ENCODE measurements at regions not wholly inside any gene's neighbourhood (a gene's known extent, or its start where the extent isn't known, plus 50 kb on each side); places are given as distances from the start of the nearest gene placed in this dataset.

DNA sequence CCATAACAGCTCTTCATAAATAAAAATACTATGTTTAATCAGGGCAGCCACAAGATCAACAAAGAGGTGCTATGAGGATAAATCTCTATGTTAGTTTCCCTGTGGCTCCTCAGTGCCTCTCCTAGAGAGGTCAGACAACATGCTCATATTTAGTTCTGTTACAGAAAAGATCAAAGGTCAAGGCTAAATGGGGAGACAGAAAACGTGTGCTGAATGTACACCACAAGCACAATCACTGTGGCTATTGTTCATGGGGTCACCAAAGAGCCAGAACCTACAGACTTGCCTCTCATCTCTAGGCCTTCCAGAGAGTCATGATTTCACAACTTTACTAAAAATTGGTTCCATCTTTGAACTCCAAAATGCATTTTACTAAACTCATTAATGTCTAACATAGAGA is 409.8 kb downstream of the HACE1 start (continued):
- TF ChIP-seq, protein P1, sequence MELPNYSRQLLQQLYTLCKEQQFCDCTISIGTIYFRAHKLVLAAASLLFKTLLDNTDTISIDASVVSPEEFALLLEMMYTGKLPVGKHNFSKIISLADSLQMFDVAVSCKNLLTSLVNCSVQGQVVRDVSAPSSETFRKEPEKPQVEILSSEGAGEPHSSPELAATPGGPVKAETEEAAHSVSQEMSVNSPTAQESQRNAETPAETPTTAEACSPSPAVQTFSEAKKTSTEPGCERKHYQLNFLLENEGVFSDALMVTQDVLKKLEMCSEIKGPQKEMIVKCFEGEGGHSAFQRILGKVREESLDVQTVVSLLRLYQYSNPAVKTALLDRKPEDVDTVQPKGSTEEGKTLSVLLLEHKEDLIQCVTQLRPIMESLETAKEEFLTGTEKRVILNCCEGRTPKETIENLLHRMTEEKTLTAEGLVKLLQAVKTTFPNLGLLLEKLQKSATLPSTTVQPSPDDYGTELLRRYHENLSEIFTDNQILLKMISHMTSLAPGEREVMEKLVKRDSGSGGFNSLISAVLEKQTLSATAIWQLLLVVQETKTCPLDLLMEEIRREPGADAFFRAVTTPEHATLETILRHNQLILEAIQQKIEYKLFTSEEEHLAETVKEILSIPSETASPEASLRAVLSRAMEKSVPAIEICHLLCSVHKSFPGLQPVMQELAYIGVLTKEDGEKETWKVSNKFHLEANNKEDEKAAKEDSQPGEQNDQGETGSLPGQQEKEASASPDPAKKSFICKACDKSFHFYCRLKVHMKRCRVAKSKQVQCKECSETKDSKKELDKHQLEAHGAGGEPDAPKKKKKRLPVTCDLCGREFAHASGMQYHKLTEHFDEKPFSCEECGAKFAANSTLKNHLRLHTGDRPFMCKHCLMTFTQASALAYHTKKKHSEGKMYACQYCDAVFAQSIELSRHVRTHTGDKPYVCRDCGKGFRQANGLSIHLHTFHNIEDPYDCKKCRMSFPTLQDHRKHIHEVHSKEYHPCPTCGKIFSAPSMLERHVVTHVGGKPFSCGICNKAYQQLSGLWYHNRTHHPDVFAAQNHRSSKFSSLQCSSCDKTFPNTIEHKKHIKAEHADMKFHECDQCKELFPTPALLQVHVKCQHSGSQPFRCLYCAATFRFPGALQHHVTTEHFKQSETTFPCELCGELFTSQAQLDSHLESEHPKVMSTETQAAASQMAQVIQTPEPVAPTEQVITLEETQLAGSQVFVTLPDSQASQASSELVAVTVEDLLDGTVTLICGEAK (IDR thresholded peaks at IDR 0.05), result no peak
- TF ChIP-seq, protein P1 (CRISPR knock-in tag; IDR thresholded peaks at IDR 0.05), result no peak
- TF ChIP-seq NR2F1 (CRISPR knock-in tag; IDR thresholded peaks at IDR 0.05) (peak; percentile 26 to 40; a peak in 1 of 4 replicates), ZNF644 (CRISPR knock-in tag; IDR thresholded peaks at IDR 0.05; ENCODE audit: low read depth) (0 out of 2 replicates have a peak, but pooled peaks have one; percentile 24), MAFK (conservative IDR thresholded peaks at IDR 0.05 in 1 of 2, IDR thresholded peaks at IDR 0.05 in 1 of 2; ENCODE audit: low read length in 2 of 2) (no peak), ZNF816 (CRISPR knock-in tag; IDR thresholded peaks at IDR 0.05; ENCODE audit: borderline replicate concordance) (no peak), LCORL (IDR thresholded peaks at IDR 0.05) (no peak), LCORL (CRISPR knock-in tag; IDR thresholded peaks at IDR 0.05) (no peak), ZFP82 (CRISPR knock-in tag; IDR thresholded peaks at IDR 0.05; ENCODE audit: borderline replicate concordance) (no peak), MZF1 (CRISPR knock-in tag; IDR thresholded peaks at IDR 0.05; ENCODE audit: borderline replicate concordance) (no peak)
- TF ChIP-seq, protein P2, sequence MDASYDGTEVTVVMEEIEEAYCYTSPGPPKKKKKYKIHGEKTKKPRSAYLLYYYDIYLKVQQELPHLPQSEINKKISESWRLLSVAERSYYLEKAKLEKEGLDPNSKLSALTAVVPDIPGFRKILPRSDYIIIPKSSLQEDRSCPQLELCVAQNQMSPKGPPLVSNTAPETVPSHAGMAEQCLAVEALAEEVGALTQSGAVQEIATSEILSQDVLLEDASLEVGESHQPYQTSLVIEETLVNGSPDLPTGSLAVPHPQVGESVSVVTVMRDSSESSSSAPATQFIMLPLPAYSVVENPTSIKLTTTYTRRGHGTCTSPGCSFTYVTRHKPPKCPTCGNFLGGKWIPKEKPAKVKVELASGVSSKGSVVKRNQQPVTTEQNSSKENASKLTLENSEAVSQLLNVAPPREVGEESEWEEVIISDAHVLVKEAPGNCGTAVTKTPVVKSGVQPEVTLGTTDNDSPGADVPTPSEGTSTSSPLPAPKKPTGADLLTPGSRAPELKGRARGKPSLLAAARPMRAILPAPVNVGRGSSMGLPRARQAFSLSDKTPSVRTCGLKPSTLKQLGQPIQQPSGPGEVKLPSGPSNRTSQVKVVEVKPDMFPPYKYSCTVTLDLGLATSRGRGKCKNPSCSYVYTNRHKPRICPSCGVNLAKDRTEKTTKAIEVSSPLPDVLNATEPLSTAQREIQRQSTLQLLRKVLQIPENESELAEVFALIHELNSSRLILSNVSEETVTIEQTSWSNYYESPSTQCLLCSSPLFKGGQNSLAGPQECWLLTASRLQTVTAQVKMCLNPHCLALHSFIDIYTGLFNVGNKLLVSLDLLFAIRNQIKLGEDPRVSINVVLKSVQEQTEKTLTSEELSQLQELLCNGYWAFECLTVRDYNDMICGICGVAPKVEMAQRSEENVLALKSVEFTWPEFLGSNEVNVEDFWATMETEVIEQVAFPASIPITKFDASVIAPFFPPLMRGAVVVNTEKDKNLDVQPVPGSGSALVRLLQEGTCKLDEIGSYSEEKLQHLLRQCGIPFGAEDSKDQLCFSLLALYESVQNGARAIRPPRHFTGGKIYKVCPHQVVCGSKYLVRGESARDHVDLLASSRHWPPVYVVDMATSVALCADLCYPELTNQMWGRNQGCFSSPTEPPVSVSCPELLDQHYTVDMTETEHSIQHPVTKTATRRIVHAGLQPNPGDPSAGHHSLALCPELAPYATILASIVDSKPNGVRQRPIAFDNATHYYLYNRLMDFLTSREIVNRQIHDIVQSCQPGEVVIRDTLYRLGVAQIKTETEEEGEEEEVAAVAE (CRISPR knock-in tag; IDR thresholded peaks at IDR 0.05; ENCODE audit: borderline replicate concordance), result no peak
- TF ChIP-seq, protein P3, sequence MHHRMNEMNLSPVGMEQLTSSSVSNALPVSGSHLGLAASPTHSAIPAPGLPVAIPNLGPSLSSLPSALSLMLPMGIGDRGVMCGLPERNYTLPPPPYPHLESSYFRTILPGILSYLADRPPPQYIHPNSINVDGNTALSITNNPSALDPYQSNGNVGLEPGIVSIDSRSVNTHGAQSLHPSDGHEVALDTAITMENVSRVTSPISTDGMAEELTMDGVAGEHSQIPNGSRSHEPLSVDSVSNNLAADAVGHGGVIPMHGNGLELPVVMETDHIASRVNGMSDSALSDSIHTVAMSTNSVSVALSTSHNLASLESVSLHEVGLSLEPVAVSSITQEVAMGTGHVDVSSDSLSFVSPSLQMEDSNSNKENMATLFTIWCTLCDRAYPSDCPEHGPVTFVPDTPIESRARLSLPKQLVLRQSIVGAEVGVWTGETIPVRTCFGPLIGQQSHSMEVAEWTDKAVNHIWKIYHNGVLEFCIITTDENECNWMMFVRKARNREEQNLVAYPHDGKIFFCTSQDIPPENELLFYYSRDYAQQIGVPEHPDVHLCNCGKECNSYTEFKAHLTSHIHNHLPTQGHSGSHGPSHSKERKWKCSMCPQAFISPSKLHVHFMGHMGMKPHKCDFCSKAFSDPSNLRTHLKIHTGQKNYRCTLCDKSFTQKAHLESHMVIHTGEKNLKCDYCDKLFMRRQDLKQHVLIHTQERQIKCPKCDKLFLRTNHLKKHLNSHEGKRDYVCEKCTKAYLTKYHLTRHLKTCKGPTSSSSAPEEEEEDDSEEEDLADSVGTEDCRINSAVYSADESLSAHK (CRISPR knock-in tag; IDR thresholded peaks at IDR 0.05; ENCODE audit: borderline replicate concordance), result no peak
- TF ChIP-seq, protein P4, sequence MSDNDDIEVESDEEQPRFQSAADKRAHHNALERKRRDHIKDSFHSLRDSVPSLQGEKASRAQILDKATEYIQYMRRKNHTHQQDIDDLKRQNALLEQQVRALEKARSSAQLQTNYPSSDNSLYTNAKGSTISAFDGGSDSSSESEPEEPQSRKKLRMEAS (IDR thresholded peaks at IDR 0.05), result no peak
- TF ChIP-seq, protein P5, sequence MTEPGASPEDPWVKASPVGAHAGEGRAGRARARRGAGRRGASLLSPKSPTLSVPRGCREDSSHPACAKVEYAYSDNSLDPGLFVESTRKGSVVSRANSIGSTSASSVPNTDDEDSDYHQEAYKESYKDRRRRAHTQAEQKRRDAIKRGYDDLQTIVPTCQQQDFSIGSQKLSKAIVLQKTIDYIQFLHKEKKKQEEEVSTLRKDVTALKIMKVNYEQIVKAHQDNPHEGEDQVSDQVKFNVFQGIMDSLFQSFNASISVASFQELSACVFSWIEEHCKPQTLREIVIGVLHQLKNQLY (CRISPR knock-in tag; IDR thresholded peaks at IDR 0.05), result no peak

Measured in HepG2 (cell line).